ENCODE measurements at regions not wholly inside any gene's neighbourhood (a gene's known extent, or its start where the extent isn't known, plus 50 kb on each side); places are given as distances from the start of the nearest gene placed in this dataset.
"Not testable (repeated sequence)": the region's sequence is repeated elsewhere in the genome, so short reads cannot be mapped to it uniquely, and the experiment has no call there.

GRCh38 chr3:23135026-23135785 is 67.9 kb upstream of the UBE2E2 start:
- Histone ChIP-seq H3K9me3 (peaks cover 0 to 8% (median 2%) of the 10 kb centered on the region in 4 donors), H3K4me1 (peaks cover 0 to 3% (median 0%) of the 10 kb centered on the region in 4 donors), H3K36me3 (no peaks in the 10 kb centered on the region), H3K4me3 (no peak overlapping the region), H3K27ac (no peak overlapping the region), H3K27me3 (no peaks in the 10 kb centered on the region)
- no peak for DNase-seq
- intact Hi-C loops (cut with DNase I; ENCODE audit: low total_unique reads), result no loop called here
- 85 to 94% (median 87%) methylated on average over 12 of the region's 12 CpGs for WGBS, 5 donors
- TF ChIP-seq CTCF (IDR thresholded peaks at IDR 0.05), result no peak

GRCh38 chr3:23136054-23136453 is 67.1 kb upstream of the UBE2E2 start:
- Histone ChIP-seq H3K4me1 (no peaks in the 10 kb centered on the region), H3K27ac (no peak overlapping the region), H3K36me3 (no peaks in the 10 kb centered on the region), H3K9me3 (peaks cover 0 to 8% (median 2%) of the 10 kb centered on the region in 4 donors), H3K27me3 (no peaks in the 10 kb centered on the region), H3K4me3 (no peak overlapping the region)
- no peak for DNase-seq
- 83 to 93% (median 91%) methylated on average over 2 of the region's 2 CpGs for WGBS, 5 donors
- TF ChIP-seq EP300 (IDR thresholded peaks at IDR 0.05) (no peak), POLR2A (IDR thresholded peaks at IDR 0.05) (no peak), POLR2AphosphoS5 (IDR thresholded peaks at IDR 0.05) (no peak), CTCF (IDR thresholded peaks at IDR 0.05) (no peak)
- intact Hi-C loops (cut with DNase I; ENCODE audit: low total_unique reads), result no loop called here

GRCh38 chr3:23144051-23144450 is 59.1 kb upstream of the UBE2E2 start:
- H3K4me3 ChIP-seq; H3K27ac ChIP-seq; H3K9me3 ChIP-seq; intact Hi-C loops (cut with DNase I; ENCODE audit: low total_unique reads); H3K27me3 ChIP-seq; H3K36me3 ChIP-seq; DNase-seq; H3K4me1 ChIP-seq: not testable (repeated sequence)
- 59 to 77% (median 71%) methylated on average over 2 of the region's 2 CpGs for WGBS, 5 donors

- no peaks in the 10 kb centered on the region for H3K4me1 ChIP-seq
- no peak for DNase-seq
These were observed 57.0 kb upstream of the UBE2E2 start for GRCh38 chr3:23146163-23146562.

More at GRCh38 chr3:23146163-23146562, 57.0 kb upstream of the UBE2E2 start:
- 55 to 74% (median 58%) methylated on average over 2 of the region's 2 CpGs for WGBS, 5 donors
- Histone ChIP-seq H3K9me3 (no peaks in the 10 kb centered on the region), H3K27ac (no peak overlapping the region), H3K36me3 (no peaks in the 10 kb centered on the region), H3K27me3 (no peaks in the 10 kb centered on the region), H3K4me3 (no peak overlapping the region)
- intact Hi-C loops (cut with DNase I; ENCODE audit: low total_unique reads), result no loop called here
- no peak for TF ChIP-seq POLR2A (IDR thresholded peaks at IDR 0.05)
- no peak for TF ChIP-seq CTCF (IDR thresholded peaks at IDR 0.05)
- TF ChIP-seq EP300 (IDR thresholded peaks at IDR 0.05), result no peak
- TF ChIP-seq POLR2AphosphoS5 (IDR thresholded peaks at IDR 0.05), result no peak

All from stomach (tissue), 8 donors.